HG03159 (cell line): ENCODE measurements at regions not wholly inside any gene's neighbourhood (a gene's known extent, or its start where the extent isn't known, plus 50 kb on each side); places are given as distances from the start of the nearest gene placed in this dataset.
"Not testable (repeated sequence)": the region's sequence is repeated elsewhere in the genome, so short reads cannot be mapped to it uniquely, and the experiment has no call there.

Experiments used
- ATAC-seq: cut with Tn5 transposase; IDR thresholded peaks from one replicate; pipeline ENCODE4 v1.9.1; 2021; ENCODE audit warnings: mild to moderate bottlenecking, moderate library complexity; ENCODE audit not compliant: unreplicated experiment

- ATAC-seq, result not testable (repeated sequence)
Observed at GRCh38 chr6:142016666-142017065, 116.1 kb upstream of the GJE1 start.

- ATAC-seq, result not testable (repeated sequence)
Observed at GRCh38 chr6:142015463-142015862, 117.3 kb upstream of the GJE1 start.

GRCh38 chr6:142015011-142015410, 117.7 kb upstream of the GJE1 start:
- no peak for ATAC-seq

- ATAC-seq, result no peak
Observed at GRCh38 chr6:142014515-142014914, 118.2 kb upstream of the GJE1 start.

GRCh38 chr6:142013875-142014495, 118.7 kb upstream of the GJE1 start:
- no peak for ATAC-seq

- ATAC-seq, result peak; percentile 87
Observed at GRCh38 chr6:142013287-142013686, 119.4 kb upstream of the GJE1 start.

- ATAC-seq, result no peak
Observed at GRCh38 chr6:142011775-142012174, 121.0 kb upstream of the GJE1 start.

- no peak for ATAC-seq
Observed at GRCh38 chr6:142011156-142011555, 121.6 kb upstream of the GJE1 start.

- ATAC-seq, result no peak
Observed at GRCh38 chr6:142009647-142010046, 123.1 kb upstream of the GJE1 start.

GRCh38 chr6:142008781-142009180, 123.9 kb upstream of the GJE1 start:
- ATAC-seq, result no peak

GRCh38 chr6:142008016-142008735, 124.5 kb upstream of the GJE1 start:
- no peak for ATAC-seq

- no peak for ATAC-seq
Observed at GRCh38 chr6:142005021-142005420, 127.7 kb upstream of the GJE1 start.

GRCh38 chr6:142002825-142003405, 129.8 kb upstream of the GJE1 start:
- no peak for ATAC-seq

- no peak for ATAC-seq
Observed at GRCh38 chr6:141996823-141997222, 135.9 kb upstream of the GJE1 start.

GRCh38 chr6:141992109-141992508, 140.6 kb upstream of the GJE1 start:
- no peak for ATAC-seq

GRCh38 chr6:141990840-141991239, 141.9 kb upstream of the GJE1 start:
- no peak for ATAC-seq

GRCh38 chr6:141989706-141989959, 143.1 kb upstream of the GJE1 start:
- no peak for ATAC-seq

GRCh38 chr6:141988954-141989705, 143.6 kb upstream of the GJE1 start:
- ATAC-seq, result peak; percentile 90

- no peak for ATAC-seq
Observed at GRCh38 chr6:141988327-141988726, 144.4 kb upstream of the GJE1 start.

- ATAC-seq, result no peak
Observed at GRCh38 chr6:141986457-141986856, 146.3 kb upstream of the GJE1 start.

GRCh38 chr6:141981190-141981589, 151.5 kb upstream of the GJE1 start:
- ATAC-seq, result no peak

- no peak for ATAC-seq
Observed at GRCh38 chr6:141977782-141978181, 154.9 kb upstream of the GJE1 start.
